Mesenchymal stem cell (in vitro differentiated cells and primary cell): ENCODE measurements at regions not wholly inside any gene's neighbourhood (a gene's known extent, or its start where the extent isn't known, plus 50 kb on each side); places are given as distances from the start of the nearest gene placed in this dataset.

Source experiments
- DNase-seq: peaks from one replicate; pipeline ENCODE4 v3.0.0-alpha.2; 2013
- H2AFZ ChIP-seq: one replicate; pipeline ENCODE4 v1.6.1; 2013; ENCODE audit warnings: low read depth, mild to moderate bottlenecking, control low read depth, inconsistent platforms, low read length, moderate library complexity
- H2AK5ac ChIP-seq: 2 replicates; pipeline ENCODE4 v1.6.1; 2013; ENCODE audit warnings: low read length, moderate library complexity, mild to moderate bottlenecking, inconsistent platforms; ENCODE audit not compliant: severe bottlenecking
- H2BK120ac ChIP-seq: one replicate; pipeline ENCODE4 v1.6.1; 2013; ENCODE audit warnings: low read depth, mild to moderate bottlenecking, inconsistent platforms, low read length, moderate library complexity
- H2BK12ac ChIP-seq, 2 experiments: one replicate each; pipeline ENCODE4 v1.6.1; 2013; ENCODE audit warnings: inconsistent platforms in 2 of 2, low read length in 2 of 2, mild to moderate bottlenecking in 2 of 2, moderate library complexity in 2 of 2, control low read depth in 1 of 2
- H2BK15ac ChIP-seq: one replicate; pipeline ENCODE4 v1.6.1; 2013; ENCODE audit warnings: mild to moderate bottlenecking, low read depth, inconsistent platforms; ENCODE audit not compliant: poor library complexity, severe bottlenecking
- H2BK5ac ChIP-seq: 2 replicates; pipeline ENCODE4 v1.6.1; 2013; ENCODE audit warnings: low read depth, mild to moderate bottlenecking, low read length, control low read depth, inconsistent platforms; ENCODE audit not compliant: poor library complexity, severe bottlenecking
- H3K14ac ChIP-seq, 2 experiments: one replicate each; pipeline ENCODE4 v1.6.1; 2013; ENCODE audit warnings: inconsistent platforms in 2 of 2, low read length in 2 of 2, control low read depth in 1 of 2, mild to moderate bottlenecking in 1 of 2, moderate library complexity in 1 of 2
- H3K18ac ChIP-seq, 2 experiments: one replicate each; pipeline ENCODE4 v1.6.1; 2013; ENCODE audit warnings: inconsistent platforms in 2 of 2, low read length in 2 of 2, control low read depth in 1 of 2, low read depth in 1 of 2, mild to moderate bottlenecking in 1 of 2
- H3K23ac ChIP-seq, 2 experiments: one replicate each; pipeline ENCODE4 v1.6.1; 2013; ENCODE audit warnings: inconsistent platforms in 2 of 2, low read length in 2 of 2, mild to moderate bottlenecking in 2 of 2, moderate library complexity in 2 of 2, control low read depth in 1 of 2
- H3K27ac ChIP-seq: 2 replicates; pipeline ENCODE4 v1.5.1; 2013; ENCODE audit warnings: mild to moderate bottlenecking, moderate library complexity, low read length, control low read depth, inconsistent platforms; ENCODE audit not compliant: poor library complexity, severe bottlenecking
- H3K27me3 ChIP-seq, 2 experiments: 2 replicates each; pipeline versions ENCODE4 v1.6.1 to v1.7.0; 2013; ENCODE audit warnings: low read length in 2 of 2, mild to moderate bottlenecking in 2 of 2, moderate library complexity in 2 of 2, control low read depth in 1 of 2, inconsistent platforms in 1 of 2; ENCODE audit not compliant: control insufficient read depth in 1 of 2, insufficient read depth in 1 of 2
- H3K36me3 ChIP-seq, 2 experiments: 2 replicates each; pipeline versions ENCODE4 v1.6.1 to v1.7.0; 2013; ENCODE audit warnings: low read length in 2 of 2, control low read depth in 1 of 2, inconsistent platforms in 1 of 2, low read depth in 1 of 2, mild to moderate bottlenecking in 1 of 2; ENCODE audit not compliant: insufficient read depth in 2 of 2, control insufficient read depth in 1 of 2
- H3K4ac ChIP-seq, 2 experiments: one replicate each; pipeline ENCODE4 v1.6.1; 2013; ENCODE audit warnings: inconsistent platforms in 2 of 2, low read length in 2 of 2, mild to moderate bottlenecking in 2 of 2, moderate library complexity in 2 of 2, control low read depth in 1 of 2, low read depth in 1 of 2
- H3K4me1 ChIP-seq: 2 replicates; pipeline ENCODE4 v1.6.1; 2013; ENCODE audit warnings: low read depth, low read length, control low read depth; ENCODE audit not compliant: control insufficient read depth, insufficient read depth
- H3K4me2 ChIP-seq: 2 replicates; pipeline ENCODE4 v1.6.1; 2013; ENCODE audit warnings: low read length, mild to moderate bottlenecking, inconsistent platforms; ENCODE audit not compliant: poor library complexity, severe bottlenecking
- H3K4me3 ChIP-seq, 2 experiments: 2 replicates each; pipeline versions ENCODE4 v1.5.1 to v1.7.0; 2013; ENCODE audit warnings: low read length in 2 of 2, mild to moderate bottlenecking in 2 of 2, control low read depth in 1 of 2, low read depth in 1 of 2; ENCODE audit not compliant: insufficient read depth in 1 of 2
- H3K79me1 ChIP-seq: replicated peaks from 2 replicates; pipeline ENCODE4 v1.6.1; 2013; ENCODE audit warnings: mild to moderate bottlenecking, control low read depth, low read length, inconsistent platforms; ENCODE audit not compliant: poor library complexity, severe bottlenecking
- H3K9ac ChIP-seq: 2 replicates; pipeline ENCODE4 v1.7.0; 2013; ENCODE audit warnings: mild to moderate bottlenecking, low read length, moderate library complexity
- H3K9me3 ChIP-seq: 2 replicates; pipeline ENCODE4 v1.7.0; 2013; ENCODE audit warnings: mild to moderate bottlenecking, low read length; ENCODE audit not compliant: control insufficient read depth
- H4K8ac ChIP-seq: one replicate; pipeline ENCODE4 v1.6.1; 2013; ENCODE audit warnings: inconsistent platforms, mild to moderate bottlenecking, low read length, moderate library complexity
- H4K91ac ChIP-seq: one replicate; pipeline ENCODE4 v1.6.1; 2013; ENCODE audit warnings: mild to moderate bottlenecking, low read length, inconsistent platforms
- WGBS: methylation state at CpG from one replicate; pipeline ENCODE4 v1.1.7; 2013; ENCODE audit warnings: mixed read lengths; 5-methylcytosine and 5-hydroxymethylcytosine counted together

- no peaks in the 10 kb centered on the region for H3K9me3 ChIP-seq
- 82% methylated on average over 6 of the region's 11 CpGs for WGBS
- H4K8ac ChIP-seq: peak overlapping the region; percentile 86
Measured at GRCh38 chr2:215749092-215749957, 264.0 kb downstream of the MREG start.

GRCh38 chr2:215748446-215748845 lies 264.9 kb downstream of the MREG start:
- H2BK15ac ChIP-seq: no peak overlapping the region
- no peak overlapping the region for H3K4ac ChIP-seq
- H3K9me3 ChIP-seq: no peaks in the 10 kb centered on the region
- peak overlapping the region; percentile 46 for H2AK5ac ChIP-seq
- no peak overlapping the region for H3K4me2 ChIP-seq
- no peak overlapping the region for H4K91ac ChIP-seq
- H2BK12ac ChIP-seq: peak overlapping the region in 1 of 2 experiments; percentile 70
- H3K27me3 ChIP-seq: no peaks in the 10 kb centered on the region
- no peak overlapping the region for H3K4me3 ChIP-seq
- no peak overlapping the region for H3K14ac ChIP-seq
- WGBS: 70% methylated on average over 6 of the region's 6 CpGs
- H3K36me3 ChIP-seq: peaks cover 0 to 9% of the 10 kb centered on the region in 2 experiments
- H2BK5ac ChIP-seq: no peak overlapping the region
- no peak overlapping the region for H3K23ac ChIP-seq
- no peak overlapping the region for H2BK120ac ChIP-seq
- H3K18ac ChIP-seq: no peak overlapping the region
- peak overlapping the region; percentile 35 for H4K8ac ChIP-seq
- H2AFZ ChIP-seq: no peak overlapping the region
- no peaks in the 10 kb centered on the region for H3K79me1 ChIP-seq
- H3K4me1 ChIP-seq: peaks cover 17% of the 10 kb centered on the region
- H3K27ac ChIP-seq: no peak overlapping the region
- peak; percentile 43 for DNase-seq
- H3K9ac ChIP-seq: peak overlapping the region; percentile 91

More at GRCh38 chr2:215749092-215749957, 264.0 kb downstream of the MREG start:
- peak overlapping the region; percentile 11 for H2BK120ac ChIP-seq
- peak overlapping the region; percentile 91 for H3K9ac ChIP-seq
- peak overlapping the region; percentile 73 for H4K91ac ChIP-seq
- no peak overlapping the region for H3K27ac ChIP-seq
- no peaks in the 10 kb centered on the region for H3K27me3 ChIP-seq
- peak overlapping the region in 1 of 2 experiments; percentile 27 for H3K4ac ChIP-seq
- H3K36me3 ChIP-seq: peaks cover 0 to 9% of the 10 kb centered on the region in 2 experiments
- no peak overlapping the region for H3K4me2 ChIP-seq
- peak; percentile 97 for DNase-seq
- no peak overlapping the region for H2BK5ac ChIP-seq
- peak overlapping the region; percentile 54 for H2AFZ ChIP-seq
- H3K4me1 ChIP-seq: peaks cover 17% of the 10 kb centered on the region
- no peaks in the 10 kb centered on the region for H3K79me1 ChIP-seq
- peak overlapping the region in 1 of 2 experiments; percentile 4 for H3K4me3 ChIP-seq
- peak overlapping the region; percentile 28 to 62 for H3K18ac ChIP-seq
- H2BK12ac ChIP-seq: peak overlapping the region; percentile 27 to 75
- peak overlapping the region; percentile 98 for H2AK5ac ChIP-seq
- H2BK15ac ChIP-seq: peak overlapping the region; percentile 94
- H3K14ac ChIP-seq: peak overlapping the region in 1 of 2 experiments; percentile 9
- H3K23ac ChIP-seq: no peak overlapping the region

- Histone ChIP-seq H3K36me3 (peaks cover 0 to 9% of the 10 kb centered on the region in 2 experiments), H3K79me1 (no peaks in the 10 kb centered on the region), H3K4me1 (peaks cover 16% of the 10 kb centered on the region), H3K27ac (no peak overlapping the region), H3K18ac (no peak overlapping the region), H2AFZ (no peak overlapping the region), H3K9ac (peak overlapping the region; percentile 13), H2BK15ac (no peak overlapping the region), H3K27me3 (no peaks in the 10 kb centered on the region), H3K4ac (no peak overlapping the region), H3K9me3 (no peaks in the 10 kb centered on the region), H2BK5ac (no peak overlapping the region), H3K14ac (no peak overlapping the region), H4K91ac (no peak overlapping the region), H3K23ac (no peak overlapping the region), H2BK12ac (no peak overlapping the region), H2BK120ac (no peak overlapping the region), H3K4me3 (no peak overlapping the region), H4K8ac (no peak overlapping the region), H3K4me2 (no peak overlapping the region), H2AK5ac (peak overlapping the region; percentile 71)
- 90% methylated on average over 3 of the region's 3 CpGs for WGBS
- no peak for DNase-seq
Measured at GRCh38 chr2:215746887-215747615, 266.3 kb downstream of the MREG start.
